ENCODE measurements at regions not wholly inside any gene's neighbourhood (a gene's known extent, or its start where the extent isn't known, plus 50 kb on each side); places are given as distances from the start of the nearest gene placed in this dataset.

GRCh38 chr10:81288544-81288943 lies 586.5 kb upstream of the NRG3 start:
- no peak for TF ChIP-seq YY1 (IDR thresholded peaks at IDR 0.05; ENCODE audit: low read depth, low read length)
- TF ChIP-seq RAD21 (IDR thresholded peaks at IDR 0.05 in 1 of 2, conservative IDR thresholded peaks at IDR 0.05 in 1 of 2; ENCODE audit: low read depth in 2 of 2, low read length in 2 of 2) = no peak
- no peak for TF ChIP-seq BACH1 (IDR thresholded peaks at IDR 0.05; ENCODE audit: low read length)
- no peak for TF ChIP-seq HDAC6 (IDR thresholded peaks at IDR 0.05; ENCODE audit: low read depth, low read length)
- no peak for TF ChIP-seq SRF (IDR thresholded peaks at IDR 0.05; ENCODE audit: low read depth, low read length)
- TF ChIP-seq, protein P1, sequence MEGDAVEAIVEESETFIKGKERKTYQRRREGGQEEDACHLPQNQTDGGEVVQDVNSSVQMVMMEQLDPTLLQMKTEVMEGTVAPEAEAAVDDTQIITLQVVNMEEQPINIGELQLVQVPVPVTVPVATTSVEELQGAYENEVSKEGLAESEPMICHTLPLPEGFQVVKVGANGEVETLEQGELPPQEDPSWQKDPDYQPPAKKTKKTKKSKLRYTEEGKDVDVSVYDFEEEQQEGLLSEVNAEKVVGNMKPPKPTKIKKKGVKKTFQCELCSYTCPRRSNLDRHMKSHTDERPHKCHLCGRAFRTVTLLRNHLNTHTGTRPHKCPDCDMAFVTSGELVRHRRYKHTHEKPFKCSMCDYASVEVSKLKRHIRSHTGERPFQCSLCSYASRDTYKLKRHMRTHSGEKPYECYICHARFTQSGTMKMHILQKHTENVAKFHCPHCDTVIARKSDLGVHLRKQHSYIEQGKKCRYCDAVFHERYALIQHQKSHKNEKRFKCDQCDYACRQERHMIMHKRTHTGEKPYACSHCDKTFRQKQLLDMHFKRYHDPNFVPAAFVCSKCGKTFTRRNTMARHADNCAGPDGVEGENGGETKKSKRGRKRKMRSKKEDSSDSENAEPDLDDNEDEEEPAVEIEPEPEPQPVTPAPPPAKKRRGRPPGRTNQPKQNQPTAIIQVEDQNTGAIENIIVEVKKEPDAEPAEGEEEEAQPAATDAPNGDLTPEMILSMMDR (IDR thresholded peaks at IDR 0.05; ENCODE audit: control extremely low read depth in 1 of 3, insufficient read depth in 1 of 3, low read depth in 1 of 3, low read length in 3 of 3) = no peak
- TF ChIP-seq MAX (IDR thresholded peaks at IDR 0.05) = no peak
- no peak for TF ChIP-seq POLR2AphosphoS5 (IDR thresholded peaks at IDR 0.05; ENCODE audit: low read depth, low read length)
- no peak for TF ChIP-seq SIN3A (conservative IDR thresholded peaks at IDR 0.05 in 1 of 2, IDR thresholded peaks at IDR 0.05 in 1 of 2; ENCODE audit: low read depth in 1 of 2, low read length in 2 of 2)
- no peak for TF ChIP-seq RNF2 (IDR thresholded peaks at IDR 0.05; ENCODE audit: borderline replicate concordance, low read depth, low read length, missing control alignments, poor library complexity, severe bottlenecking)
- TF ChIP-seq EP300 (IDR thresholded peaks at IDR 0.05; ENCODE audit: borderline replicate concordance in 1 of 2, low read depth in 2 of 2, low read length in 2 of 2) = no peak
- no peak for TF ChIP-seq CHD2 (IDR thresholded peaks at IDR 0.05; ENCODE audit: low read length)
- no peak for TF ChIP-seq KDM1A (IDR thresholded peaks at IDR 0.05; ENCODE audit: borderline replicate concordance, low read length)
